Erythroblast (primary cell): ENCODE measurements at regions not wholly inside any gene's neighbourhood (a gene's known extent, or its start where the extent isn't known, plus 50 kb on each side); places are given as distances from the start of the nearest gene placed in this dataset.

ENCODE experiments used
- GATA1 ChIP-seq: IDR thresholded peaks from 2 replicates; pipeline ENCODE4 v1.6.1; 2011; ENCODE audit warnings: low read depth, mild to moderate bottlenecking, control low read depth, low read length, moderate library complexity
- POLR2A ChIP-seq: IDR thresholded peaks from 2 replicates; pipeline ENCODE4 v1.6.1; 2011; ENCODE audit warnings: mild to moderate bottlenecking, low read length

DNA sequence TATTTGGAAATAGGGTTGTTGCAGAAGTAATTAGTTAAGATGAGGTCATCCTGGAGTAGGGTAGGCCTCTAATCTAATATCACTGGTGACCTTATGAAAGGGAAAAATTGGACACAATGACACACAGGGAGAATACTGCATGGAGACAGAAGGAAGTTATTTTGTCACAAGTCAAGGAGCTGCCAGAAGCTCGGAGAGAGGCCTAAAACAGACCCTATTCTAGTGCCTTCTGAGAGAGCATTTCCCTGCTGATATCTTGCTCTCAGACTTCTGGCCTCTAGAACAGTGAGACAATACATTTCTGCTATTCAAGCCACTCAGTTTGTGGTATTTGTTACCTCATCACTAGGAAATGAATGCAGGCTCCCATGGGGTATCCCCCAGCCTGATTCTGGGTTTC is 332.9 kb downstream of the CSNK1G3 start:
- no peak for TF ChIP-seq POLR2A
- TF ChIP-seq GATA1 = no peak
